ENCODE measurements at regions not wholly inside any gene's neighbourhood (a gene's known extent, or its start where the extent isn't known, plus 50 kb on each side); places are given as distances from the start of the nearest gene placed in this dataset.
"Not testable (repeated sequence)": the region's sequence is repeated elsewhere in the genome, so short reads cannot be mapped to it uniquely, and the experiment has no call there.

GRCh38 chr3:67940210-67940952 is 286.0 kb upstream of the SUCLG2 start:
- DNase-seq, result no peak

- no peak for DNase-seq
These were observed 283.2 kb upstream of the SUCLG2 start for GRCh38 chr3:67937498-67938118.

GRCh38 chr3:67930394-67930793 is 276.0 kb upstream of the SUCLG2 start:
- DNase-seq, result not testable (repeated sequence)

GRCh38 chr3:67923796-67924195 is 269.4 kb upstream of the SUCLG2 start:
- no peak for DNase-seq

- DNase-seq, result no peak
These were observed 266.6 kb upstream of the SUCLG2 start for GRCh38 chr3:67920969-67921368.

GRCh38 chr3:67920311-67920710 is 265.9 kb upstream of the SUCLG2 start:
- DNase-seq, result no peak

GRCh38 chr3:67916353-67916752 is 261.9 kb upstream of the SUCLG2 start:
- no peak for DNase-seq

GRCh38 chr3:67907735-67908134 is 253.3 kb upstream of the SUCLG2 start:
- DNase-seq, result no peak

GRCh38 chr3:67906261-67906660 is 251.8 kb upstream of the SUCLG2 start:
- no peak for DNase-seq

- DNase-seq, result peak in 1 of 2 donors; percentile 20
These were observed 247.3 kb upstream of the SUCLG2 start for GRCh38 chr3:67901681-67902080.

GRCh38 chr3:67898916-67899315 is 244.5 kb upstream of the SUCLG2 start:
- no peak for DNase-seq

GRCh38 chr3:67897351-67898336 is 243.2 kb upstream of the SUCLG2 start:
- DNase-seq, result no peak

- DNase-seq, result no peak
These were observed 241.7 kb upstream of the SUCLG2 start for GRCh38 chr3:67896130-67896529.

- no peak for DNase-seq
These were observed 240.1 kb upstream of the SUCLG2 start for GRCh38 chr3:67894510-67894909.

GRCh38 chr3:67884345-67884744 is 229.9 kb upstream of the SUCLG2 start:
- no peak for DNase-seq

- DNase-seq, result no peak
These were observed 229.4 kb upstream of the SUCLG2 start for GRCh38 chr3:67883766-67884165.

- DNase-seq, result no peak
These were observed 228.6 kb upstream of the SUCLG2 start for GRCh38 chr3:67882981-67883380.

- DNase-seq, result no peak
These were observed 221.8 kb upstream of the SUCLG2 start for GRCh38 chr3:67876261-67876660.

GRCh38 chr3:67875858-67876257 is 221.4 kb upstream of the SUCLG2 start:
- DNase-seq, result no peak

GRCh38 chr3:67875338-67875737 is 220.9 kb upstream of the SUCLG2 start:
- DNase-seq, result no peak

GRCh38 chr3:67870477-67870876 is 216.1 kb upstream of the SUCLG2 start:
- no peak for DNase-seq

- DNase-seq, result no peak
These were observed 212.2 kb upstream of the SUCLG2 start for GRCh38 chr3:67866571-67866970.

- DNase-seq, result no peak
These were observed 210.3 kb upstream of the SUCLG2 start for GRCh38 chr3:67864587-67865183.
